HG03280 (cell line): ENCODE measurements at regions not wholly inside any gene's neighbourhood (a gene's known extent, or its start where the extent isn't known, plus 50 kb on each side); places are given as distances from the start of the nearest gene placed in this dataset.
A peak's percentile ranks its signal among the peaks of the same experiment; 100 is the strongest.

Source experiments
- ATAC-seq: cut with Tn5 transposase; IDR thresholded peaks from one replicate; pipeline ENCODE4 v1.9.1; 2021; ENCODE audit warnings: mild to moderate bottlenecking, moderate library complexity; ENCODE audit not compliant: unreplicated experiment

- ATAC-seq, result no peak
Observed at GRCh38 chr6:10307028-10307427, 107.8 kb downstream of the TFAP2A start.

- ATAC-seq, result no peak
Observed at GRCh38 chr6:10305790-10306415, 109.0 kb downstream of the TFAP2A start.

GRCh38 chr6:10303608-10304506 is 111.0 kb downstream of the TFAP2A start:
- ATAC-seq, result no peak

- ATAC-seq, result no peak
Observed at GRCh38 chr6:10302566-10303235, 112.2 kb downstream of the TFAP2A start.

- ATAC-seq, result no peak
Observed at GRCh38 chr6:10300071-10300470, 114.8 kb downstream of the TFAP2A start.

- ATAC-seq, result no peak
Observed at GRCh38 chr6:10297832-10298231, 117.0 kb downstream of the TFAP2A start.

- no peak for ATAC-seq
Observed at GRCh38 chr6:10278746-10279145, 136.1 kb downstream of the TFAP2A start.

- no peak for ATAC-seq
Observed at GRCh38 chr6:10276660-10277287, 138.1 kb downstream of the TFAP2A start.

GRCh38 chr6:10276106-10276505 is 138.8 kb downstream of the TFAP2A start:
- no peak for ATAC-seq

GRCh38 chr6:10272591-10272990 is 142.3 kb downstream of the TFAP2A start:
- no peak for ATAC-seq

GRCh38 chr6:10271982-10272381 is 142.9 kb downstream of the TFAP2A start:
- no peak for ATAC-seq

GRCh38 chr6:10269814-10270472 is 144.9 kb downstream of the TFAP2A start:
- no peak for ATAC-seq

GRCh38 chr6:10268611-10269310 is 146.1 kb downstream of the TFAP2A start:
- no peak for ATAC-seq

- no peak for ATAC-seq
Observed at GRCh38 chr6:10268111-10268510, 146.8 kb downstream of the TFAP2A start.

- no peak for ATAC-seq
Observed at GRCh38 chr6:10266462-10266861, 148.4 kb downstream of the TFAP2A start.

- ATAC-seq, result no peak
Observed at GRCh38 chr6:10266061-10266460, 148.8 kb downstream of the TFAP2A start.

- ATAC-seq, result no peak
Observed at GRCh38 chr6:10262505-10262904, 152.4 kb downstream of the TFAP2A start.

- no peak for ATAC-seq
Observed at GRCh38 chr6:10259671-10260070, 155.2 kb downstream of the TFAP2A start.

GRCh38 chr6:10258341-10258740 is 156.5 kb downstream of the TFAP2A start:
- no peak for ATAC-seq

- peak; percentile 52 for ATAC-seq
Observed at GRCh38 chr6:10256113-10256690, 158.7 kb downstream of the TFAP2A start.
